GM21447 (cell line): ENCODE measurements at regions not wholly inside any gene's neighbourhood (a gene's known extent, or its start where the extent isn't known, plus 50 kb on each side); places are given as distances from the start of the nearest gene placed in this dataset.
"Not testable (repeated sequence)": the region's sequence is repeated elsewhere in the genome, so short reads cannot be mapped to it uniquely, and the experiment has no call there.

Experiments
- ATAC-seq: cut with Tn5 transposase; IDR thresholded peaks from one replicate; pipeline ENCODE4 v1.9.1; 2021; ENCODE audit not compliant: unreplicated experiment

DNA sequence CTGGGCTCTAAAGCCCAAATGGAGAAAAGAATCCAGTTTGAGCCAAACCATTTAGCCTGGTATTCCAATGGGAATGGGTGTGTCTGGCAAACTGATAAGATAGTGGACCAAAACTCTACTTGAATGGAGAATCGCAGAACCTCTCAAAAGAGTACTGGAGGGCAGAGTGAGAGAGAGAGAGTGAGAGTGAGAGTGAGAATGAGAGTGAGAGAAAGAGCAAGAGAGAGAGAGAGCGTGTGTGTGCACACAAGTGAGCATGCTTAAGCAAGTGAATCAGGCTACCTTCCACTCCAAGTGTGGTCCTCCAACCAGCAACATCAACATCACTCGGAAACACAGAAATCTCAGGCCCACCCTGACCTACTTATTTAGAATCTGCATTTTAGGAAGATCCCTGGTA lies 58.8 kb downstream of the UQCRFS1 start:
- ATAC-seq, result no peak

- no peak for ATAC-seq
Measured at GRCh38 chr19:29145756-29146155, 67.2 kb downstream of the UQCRFS1 start.

DNA sequence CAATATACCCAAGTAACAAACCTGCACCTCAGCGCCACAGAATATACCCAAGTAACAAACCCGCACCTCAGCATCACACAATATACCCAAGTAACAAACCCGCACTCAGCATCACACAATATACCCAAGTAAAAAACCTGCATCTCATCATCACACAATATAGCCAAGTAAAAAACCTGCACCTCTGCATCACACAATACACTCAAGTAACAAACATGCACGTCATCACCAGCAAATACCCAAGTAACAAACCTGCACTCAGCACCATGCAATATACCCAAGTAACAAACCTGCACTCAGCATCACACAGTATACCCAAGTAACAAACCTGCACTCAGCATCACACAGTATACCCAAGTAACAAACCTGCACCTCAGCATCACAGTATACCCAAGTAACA lies 69.8 kb downstream of the UQCRFS1 start:
- ATAC-seq, result no peak

GRCh38 chr19:29139227-29139626 lies 73.7 kb downstream of the UQCRFS1 start:
- ATAC-seq, result no peak

GRCh38 chr19:29138206-29138605 lies 74.7 kb downstream of the UQCRFS1 start:
- ATAC-seq, result not testable (repeated sequence)

DNA sequence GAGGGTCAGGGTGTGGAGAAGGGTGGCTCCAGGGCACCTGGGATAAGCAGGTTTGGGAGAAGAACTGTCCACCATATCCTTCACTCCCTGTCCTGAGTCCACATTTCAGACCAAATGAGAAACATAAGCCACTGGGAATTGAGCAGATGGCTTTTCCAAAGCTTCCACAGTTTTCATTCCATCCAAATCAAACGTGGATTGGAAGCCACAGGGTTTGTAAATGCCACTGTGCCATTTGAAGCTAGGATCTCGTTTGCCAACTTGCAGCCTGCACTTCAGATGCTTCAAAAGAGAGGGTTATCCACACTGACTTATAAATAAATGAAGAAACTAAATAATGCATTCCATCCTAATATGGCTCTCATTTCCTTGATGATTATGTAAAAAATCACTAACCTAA lies 81.5 kb downstream of the UQCRFS1 start:
- ATAC-seq, result no peak

GRCh38 chr19:29129148-29129547 lies 83.8 kb downstream of the UQCRFS1 start:
- no peak for ATAC-seq

DNA sequence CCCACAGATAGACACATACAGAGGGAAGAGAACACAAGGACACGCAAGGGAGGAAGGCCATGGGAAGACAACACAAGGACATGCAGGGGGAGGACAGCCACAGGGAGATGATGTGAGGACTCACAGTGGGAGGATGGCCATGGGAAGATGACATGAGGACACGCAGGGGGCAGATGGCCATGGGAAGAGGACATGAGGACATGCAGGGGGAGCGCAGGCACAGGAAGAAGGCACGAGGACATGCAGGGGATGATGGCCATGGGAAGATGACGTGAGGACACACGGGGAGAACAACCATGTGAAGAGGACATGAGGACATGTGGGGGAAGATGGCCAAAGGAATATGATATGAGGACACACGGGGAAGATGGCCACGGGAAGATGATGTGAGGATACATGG lies 84.7 kb downstream of the UQCRFS1 start:
- ATAC-seq, result no peak

DNA sequence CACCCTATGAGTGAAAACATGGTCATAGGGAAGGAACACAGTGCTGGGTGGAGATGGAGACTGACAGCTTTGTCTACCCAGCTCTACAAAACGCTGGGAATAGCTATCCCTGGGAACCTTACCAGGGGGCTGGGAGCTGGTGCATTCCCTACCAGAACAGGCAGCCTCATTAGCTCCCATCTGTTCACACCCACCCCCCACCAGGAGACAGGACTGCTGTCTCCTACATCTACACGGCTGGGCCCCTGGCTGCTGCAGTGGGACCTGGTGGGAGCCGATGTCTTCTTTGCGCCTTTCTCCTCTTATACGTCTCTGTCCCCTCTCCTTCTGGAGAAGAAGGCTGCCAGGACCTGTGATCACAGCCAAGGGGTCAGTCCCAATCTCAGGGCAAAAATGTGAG lies 90.8 kb downstream of the UQCRFS1 start:
- no peak for ATAC-seq

DNA sequence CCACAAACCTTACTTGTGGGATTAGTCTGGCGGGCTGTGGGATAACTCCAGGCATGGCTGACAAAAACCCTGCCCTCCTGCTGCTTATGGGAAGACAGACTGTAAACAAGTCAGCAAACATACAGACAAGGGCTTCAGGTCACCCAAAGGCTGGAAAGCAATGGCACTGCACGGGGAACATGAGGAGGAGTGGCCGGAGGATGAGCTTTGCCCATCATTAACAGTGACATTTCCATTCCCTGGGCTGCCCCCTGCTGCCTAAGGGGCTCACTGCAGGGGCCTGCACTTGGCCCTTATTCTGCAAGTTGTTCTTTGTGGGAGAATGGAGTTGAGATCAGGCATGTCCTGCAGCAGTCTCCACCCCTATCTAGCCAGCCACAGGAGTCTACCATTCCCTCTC lies 91.3 kb downstream of the UQCRFS1 start:
- no peak for ATAC-seq

GRCh38 chr19:29120466-29120865 lies 92.5 kb downstream of the UQCRFS1 start:
- no peak for ATAC-seq

DNA sequence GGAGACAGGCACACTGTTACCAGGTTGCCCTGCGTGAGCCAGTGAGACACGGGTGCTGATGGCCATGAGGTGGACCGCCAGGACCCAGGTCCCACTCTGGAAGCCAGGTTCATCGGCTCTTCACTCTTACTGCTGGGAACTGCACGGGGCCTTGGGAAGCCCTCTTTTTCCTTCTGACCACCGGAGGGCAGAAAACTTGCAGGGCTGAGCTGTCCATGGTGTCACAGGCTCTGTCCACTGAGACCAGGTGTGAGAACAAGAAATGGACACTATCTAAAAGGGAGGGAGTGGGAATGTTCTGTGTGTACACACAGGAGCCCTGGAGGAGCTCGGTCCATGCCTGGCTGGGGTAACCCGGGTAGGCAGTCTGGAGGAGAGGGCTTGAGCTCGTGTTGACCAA lies 93.4 kb downstream of the UQCRFS1 start:
- no peak for ATAC-seq

- ATAC-seq, result no peak
Measured at GRCh38 chr19:29118389-29118788, 94.6 kb downstream of the UQCRFS1 start.

GRCh38 chr19:29117926-29118325 lies 95.0 kb downstream of the UQCRFS1 start:
- no peak for ATAC-seq

- no peak for ATAC-seq
Measured at GRCh38 chr19:29115181-29115580, 97.8 kb downstream of the UQCRFS1 start.

DNA sequence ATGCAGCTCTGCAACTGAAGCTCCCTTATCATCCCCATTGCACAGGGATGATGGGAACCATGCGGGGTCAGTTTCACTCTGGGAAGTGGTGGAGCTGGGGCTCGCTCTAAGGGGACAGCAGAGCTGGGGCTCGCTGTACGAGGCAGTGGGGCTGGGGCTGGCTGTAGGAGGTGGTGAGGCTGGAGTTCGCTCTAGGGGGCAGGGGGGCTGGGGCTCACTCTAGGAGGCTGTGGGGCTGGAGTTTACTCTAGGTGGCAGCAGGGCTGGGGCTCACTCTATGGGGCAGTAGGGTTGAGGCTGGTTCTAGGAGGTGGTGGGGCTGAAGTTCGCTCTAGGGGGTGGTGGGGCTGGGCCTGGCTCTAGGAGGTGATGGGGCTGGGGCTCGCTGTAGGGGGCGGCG lies 99.1 kb downstream of the UQCRFS1 start:
- ATAC-seq, result no peak

DNA sequence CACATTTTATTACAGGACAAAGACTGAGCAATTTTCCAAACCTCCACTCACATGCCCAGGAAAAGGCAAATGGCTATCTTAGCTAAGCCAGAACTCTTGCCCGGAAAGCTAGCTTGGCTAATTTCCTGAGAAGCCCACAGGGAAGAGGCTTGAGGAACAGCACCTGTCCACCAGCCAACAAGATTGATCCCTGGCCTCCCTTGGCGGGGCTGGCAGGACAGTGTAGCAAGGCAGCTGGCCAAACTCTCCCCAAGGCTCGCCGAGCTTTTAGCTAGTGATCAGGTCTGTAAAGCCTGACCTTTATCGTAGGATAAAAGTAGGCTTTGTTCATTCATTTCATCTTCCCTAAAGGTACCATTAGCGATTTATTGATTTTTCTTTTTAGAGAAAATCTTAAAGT lies 101.4 kb downstream of the UQCRFS1 start:
- ATAC-seq, result no peak

DNA sequence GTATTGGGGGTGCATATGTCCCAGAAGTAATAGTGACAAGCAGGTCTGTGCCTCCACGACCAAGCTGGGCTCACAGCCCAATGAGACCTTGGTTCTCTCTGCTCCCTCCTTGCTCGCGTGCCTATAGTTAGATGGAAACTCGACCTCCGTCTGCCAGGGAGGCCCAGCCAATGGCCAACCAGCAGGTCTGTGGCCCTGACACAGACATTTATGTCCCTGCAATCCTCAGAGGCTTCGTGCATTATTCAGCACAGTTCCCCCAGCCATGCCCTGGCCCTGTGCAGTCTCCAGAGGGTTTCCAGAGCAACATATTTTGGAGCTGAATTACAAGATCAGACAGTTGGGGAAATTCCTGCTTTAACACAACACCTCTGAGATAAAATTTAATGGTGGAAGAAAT lies 105.1 kb downstream of the UQCRFS1 start:
- no peak for ATAC-seq

DNA sequence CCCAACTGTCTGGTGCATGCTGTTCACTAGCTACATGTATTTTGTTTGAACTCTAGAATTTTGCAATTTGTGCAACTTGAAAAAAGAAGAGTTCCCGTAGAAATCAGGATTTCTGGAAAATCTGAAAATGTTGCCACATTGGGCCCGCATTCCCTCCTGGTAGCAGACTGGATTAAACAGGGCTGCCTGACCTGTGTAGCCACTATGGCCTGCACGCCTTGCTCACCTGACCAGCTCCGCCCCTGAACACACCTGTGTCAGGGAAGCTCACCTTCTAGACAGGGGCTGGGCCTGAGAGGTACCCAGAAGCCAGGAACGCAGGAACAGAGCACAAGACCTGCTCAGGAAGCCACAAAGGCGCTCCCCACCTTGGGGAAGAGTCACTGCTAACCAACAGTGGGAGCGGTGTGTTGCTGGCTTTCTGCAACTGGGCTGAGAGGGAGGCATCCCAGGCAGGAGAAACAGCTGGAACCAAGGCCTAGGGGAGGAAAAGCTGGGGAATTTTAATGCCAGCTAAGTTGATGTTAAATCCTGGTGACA lies 106.5 kb downstream of the UQCRFS1 start:
- ATAC-seq, result no peak

DNA sequence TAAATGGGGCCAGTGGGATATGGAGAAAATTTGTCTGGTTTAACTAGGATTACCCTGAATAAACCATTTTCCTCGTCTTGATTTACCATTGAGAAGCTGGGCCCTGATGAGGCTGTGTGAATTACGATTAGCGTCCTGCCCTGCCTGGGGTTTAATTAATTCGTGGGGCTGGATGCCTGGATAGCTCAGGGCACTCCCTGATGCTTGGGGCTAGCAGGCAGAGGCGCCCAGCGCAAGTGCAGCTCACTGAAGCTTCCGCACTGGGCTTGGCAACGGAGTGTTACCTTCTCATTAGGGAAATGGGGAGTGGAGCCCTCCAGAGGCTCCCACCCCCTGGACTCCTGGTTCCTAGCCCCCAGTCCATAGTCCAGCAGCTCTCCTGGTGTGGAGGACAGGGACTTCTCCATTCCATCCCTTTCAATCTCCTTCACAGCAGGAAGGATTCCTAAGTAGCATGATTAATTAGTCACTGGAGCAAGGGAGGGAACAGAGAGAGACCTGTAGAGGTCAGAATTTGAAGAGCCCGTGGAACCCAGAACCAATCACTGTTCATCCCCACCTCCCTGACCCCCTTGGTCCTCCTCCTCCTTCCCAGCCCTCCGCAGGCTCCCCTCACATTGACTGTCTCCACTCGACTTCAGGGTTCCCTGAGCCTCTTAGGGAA lies 107.2 kb downstream of the UQCRFS1 start:
- no peak for ATAC-seq

- ATAC-seq, result no peak
Measured at GRCh38 chr19:29104605-29105241, 108.2 kb downstream of the UQCRFS1 start.

GRCh38 chr19:29098863-29099481 lies 114.0 kb downstream of the UQCRFS1 start:
- ATAC-seq, result no peak
